Transverse colon (tissue), 3 donors: ENCODE measurements at regions not wholly inside any gene's neighbourhood (a gene's known extent, or its start where the extent isn't known, plus 50 kb on each side); places are given as distances from the start of the nearest gene placed in this dataset.

Experiments
- POLR2A ChIP-seq: fragments of 450-650 bp; IDR thresholded peaks from one replicate; pipeline ENCODE4 v1.6.1; 2016; ENCODE audit warnings: antibody characterized with exemption, mild to moderate bottlenecking, moderate library complexity
- TF ChIP-seq, protein P1 (sequence below), 5 experiments: fragments of 200-600 bp in 3 of 5; fragments of 450-650 bp in 2 of 5; sonication (generic) in 3 of 5; IDR thresholded peaks; 1 replicate in 2 of 5; 2 replicates in 3 of 5; pipeline ENCODE4 v1.5.1; 2016 to 2017; ENCODE audit warnings: antibody characterized with exemption in 5 of 5, inconsistent platforms in 3 of 5, mild to moderate bottlenecking in 2 of 5, moderate library complexity in 1 of 5

DNA sequence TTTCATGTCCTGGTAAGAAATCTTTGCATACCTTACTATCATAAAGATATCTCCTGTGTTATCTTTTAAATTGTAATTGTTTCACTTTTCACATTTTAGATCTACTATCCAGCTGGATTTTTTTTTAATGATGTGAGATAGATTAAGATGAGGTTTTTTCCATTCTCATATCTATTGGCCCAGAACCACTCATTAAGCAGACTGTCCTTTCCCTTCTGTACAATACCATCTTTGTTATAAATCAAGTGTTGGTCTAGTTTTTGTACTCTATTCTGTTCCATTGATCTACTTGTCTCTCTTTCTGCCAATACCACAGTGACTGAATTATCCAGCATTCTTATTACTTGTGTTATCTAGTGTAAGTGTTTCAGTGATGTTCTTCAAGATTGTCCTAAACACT, 131.6 kb upstream of the TRIM2 start:
- TF ChIP-seq, protein P1, sequence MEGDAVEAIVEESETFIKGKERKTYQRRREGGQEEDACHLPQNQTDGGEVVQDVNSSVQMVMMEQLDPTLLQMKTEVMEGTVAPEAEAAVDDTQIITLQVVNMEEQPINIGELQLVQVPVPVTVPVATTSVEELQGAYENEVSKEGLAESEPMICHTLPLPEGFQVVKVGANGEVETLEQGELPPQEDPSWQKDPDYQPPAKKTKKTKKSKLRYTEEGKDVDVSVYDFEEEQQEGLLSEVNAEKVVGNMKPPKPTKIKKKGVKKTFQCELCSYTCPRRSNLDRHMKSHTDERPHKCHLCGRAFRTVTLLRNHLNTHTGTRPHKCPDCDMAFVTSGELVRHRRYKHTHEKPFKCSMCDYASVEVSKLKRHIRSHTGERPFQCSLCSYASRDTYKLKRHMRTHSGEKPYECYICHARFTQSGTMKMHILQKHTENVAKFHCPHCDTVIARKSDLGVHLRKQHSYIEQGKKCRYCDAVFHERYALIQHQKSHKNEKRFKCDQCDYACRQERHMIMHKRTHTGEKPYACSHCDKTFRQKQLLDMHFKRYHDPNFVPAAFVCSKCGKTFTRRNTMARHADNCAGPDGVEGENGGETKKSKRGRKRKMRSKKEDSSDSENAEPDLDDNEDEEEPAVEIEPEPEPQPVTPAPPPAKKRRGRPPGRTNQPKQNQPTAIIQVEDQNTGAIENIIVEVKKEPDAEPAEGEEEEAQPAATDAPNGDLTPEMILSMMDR (IDR thresholded peaks at IDR 0.05): no peak
- no peak for TF ChIP-seq POLR2A
